Panc1 (cell line): ENCODE measurements at regions not wholly inside any gene's neighbourhood (a gene's known extent, or its start where the extent isn't known, plus 50 kb on each side); places are given as distances from the start of the nearest gene placed in this dataset.

Experiments
- ATAC-seq: fragments of 200-7000 bp; cut with Tn5 transposase; 2 replicates; pipeline ENCODE4 v1.9.1; 2020; ENCODE audit warnings: mild to moderate bottlenecking, moderate library complexity
- BruUV-seq: library from RNA; stranded (reverse); fragments of 400-500 nt; replicated peaks from 2 replicates; lab custom pipeline; 2021; lab: Mats Ljungman, UMichigan
- CTCF ChIA-PET: fragments of 300-600 bp; sonication (Branson Sonifier 250); formaldehyde crosslinking; loops from one replicate; lab custom pipeline; 2022; ENCODE audit warnings: antibody characterized with exemption; lab: Charles Lee
- POLR2A ChIA-PET: fragments of 300-600 bp; sonication (Branson Sonifier 250); formaldehyde crosslinking; loops from one replicate; lab custom pipeline; 2022; ENCODE audit warnings: antibody characterized with exemption; lab: Charles Lee
- DNase-seq: peaks from one replicate; pipeline ENCODE4 v3.0.0-alpha.2; 2010; ENCODE audit warnings: low read depth, low spot score
- H3K27ac ChIP-seq: 2 replicates; pipeline ENCODE4 v1.5.1; 2011; ENCODE audit warnings: mild to moderate bottlenecking, low read length, inconsistent platforms
- H3K27me3 ChIP-seq: fragments of 200-500 bp; sonication (Bioruptor generic); 2 replicates; pipeline ENCODE4 v1.6.0; 2014; ENCODE audit warnings: low read length, inconsistent platforms; ENCODE audit not compliant: control insufficient read depth, insufficient read depth
- H3K36me3 ChIP-seq: fragments of 200-500 bp; sonication (Bioruptor generic); 2 replicates; pipeline ENCODE4 v1.5.1; 2014; ENCODE audit warnings: inconsistent platforms, mild to moderate bottlenecking, low read length, moderate library complexity; ENCODE audit not compliant: control insufficient read depth, insufficient read depth
- H3K4me1 ChIP-seq: 2 replicates; pipeline ENCODE4 v1.5.1; 2011; ENCODE audit warnings: inconsistent platforms, mild to moderate bottlenecking, low read length, moderate library complexity; ENCODE audit not compliant: control insufficient read depth, insufficient read depth
- H3K4me3 ChIP-seq, 2 experiments: 2 replicates each; pipeline ENCODE4 v1.5.1; 2011 to 2012; ENCODE audit warnings: low read depth in 2 of 2, low read length in 2 of 2, mild to moderate bottlenecking in 2 of 2, inconsistent platforms in 1 of 2, moderate library complexity in 1 of 2
- H3K9me3 ChIP-seq: fragments of 200-500 bp; sonication (Bioruptor generic); 2 replicates; pipeline ENCODE4 v1.5.1; 2014; ENCODE audit warnings: low read depth, mild to moderate bottlenecking, inconsistent platforms, low read length, moderate library complexity; ENCODE audit not compliant: control insufficient read depth, insufficient read depth
- POLR2AphosphoS5 ChIP-seq: IDR thresholded peaks from 2 replicates; pipeline ENCODE4 v1.6.1; 2012; ENCODE audit warnings: mild to moderate bottlenecking, low read depth, low read length, moderate library complexity
- SIN3A ChIP-seq: IDR thresholded peaks from 2 replicates; pipeline ENCODE4 v1.6.1; 2012; ENCODE audit warnings: low read depth, mild to moderate bottlenecking, low read length, moderate library complexity, borderline replicate concordance; ENCODE audit not compliant: insufficient read depth
- TCF7L2 ChIP-seq: IDR thresholded peaks from 2 replicates; pipeline ENCODE4 v1.6.1; 2011; ENCODE audit warnings: mild to moderate bottlenecking, low read depth, low read length, inconsistent platforms
- in situ Hi-C: cut with HindIII; loops from 2 replicates; pipeline ENCODE4 v1.10.0; 2016; ENCODE audit warnings: low sequenced_read_pairs, low pct_unique_long_range_greater_than_20kb
- intact Hi-C: fragments of 100-400 bp; cut with micrococcal nuclease; formaldehyde crosslinking; loops from one replicate; pipeline ENCODE4 v1.10.0; 2022; ENCODE audit not compliant: unreplicated experiment
- TF ChIP-seq, protein P1 (sequence below), 2 experiments: IDR thresholded peaks; 2 replicates each; pipeline ENCODE4 v1.6.1; 2011 to 2012; ENCODE audit warnings: low read depth in 2 of 2, control low read depth in 1 of 2, low read length in 1 of 2, mild to moderate bottlenecking in 1 of 2, moderate library complexity in 1 of 2; ENCODE audit not compliant: insufficient read depth in 1 of 2
- TF ChIP-seq, protein P2 (sequence below): fragments of 450-650 bp; IDR thresholded peaks from 2 replicates; pipeline ENCODE4 v1.5.1; 2017; ENCODE audit warnings: mild to moderate bottlenecking

GRCh38 chr15:35198197-35198596 lies 113.1 kb upstream of the NANOGP8 start:
- in situ Hi-C loops, result no loop called here

DNA sequence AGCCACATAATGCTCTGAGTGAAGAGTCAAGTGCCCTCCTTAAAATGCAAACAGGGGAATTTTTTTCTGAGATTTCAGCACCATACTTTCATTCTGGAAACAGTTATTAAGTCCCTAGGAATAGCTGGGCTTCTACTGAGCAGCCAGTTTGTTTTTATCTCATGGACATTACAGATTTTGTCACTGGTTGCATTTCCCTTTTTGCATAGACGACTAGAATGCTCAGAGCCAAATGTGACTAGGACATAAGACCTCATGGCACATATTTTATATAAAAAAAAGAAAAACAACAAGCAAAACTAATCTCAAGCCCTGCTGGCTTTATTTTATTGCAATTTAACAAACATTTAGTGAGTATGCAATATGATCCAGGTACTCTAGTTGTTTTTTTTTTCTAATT lies 112.7 kb upstream of the NANOGP8 start:
- intact Hi-C loops (no loop called here), in situ Hi-C loops (no loop called here)
- Histone ChIP-seq H3K4me3 (no peak overlapping the region), H3K4me1 (no peaks in the 10 kb centered on the region), H3K27ac (no peak overlapping the region), H3K36me3 (no peaks in the 10 kb centered on the region), H3K27me3 (no peaks in the 10 kb centered on the region), H3K9me3 (no peaks in the 10 kb centered on the region)
- ChIA-PET CTCF (no interaction called here), POLR2A (no interaction called here)
- TF ChIP-seq TCF7L2 (no peak), SIN3A (no peak), POLR2AphosphoS5 (no peak)
- TF ChIP-seq, protein P1, sequence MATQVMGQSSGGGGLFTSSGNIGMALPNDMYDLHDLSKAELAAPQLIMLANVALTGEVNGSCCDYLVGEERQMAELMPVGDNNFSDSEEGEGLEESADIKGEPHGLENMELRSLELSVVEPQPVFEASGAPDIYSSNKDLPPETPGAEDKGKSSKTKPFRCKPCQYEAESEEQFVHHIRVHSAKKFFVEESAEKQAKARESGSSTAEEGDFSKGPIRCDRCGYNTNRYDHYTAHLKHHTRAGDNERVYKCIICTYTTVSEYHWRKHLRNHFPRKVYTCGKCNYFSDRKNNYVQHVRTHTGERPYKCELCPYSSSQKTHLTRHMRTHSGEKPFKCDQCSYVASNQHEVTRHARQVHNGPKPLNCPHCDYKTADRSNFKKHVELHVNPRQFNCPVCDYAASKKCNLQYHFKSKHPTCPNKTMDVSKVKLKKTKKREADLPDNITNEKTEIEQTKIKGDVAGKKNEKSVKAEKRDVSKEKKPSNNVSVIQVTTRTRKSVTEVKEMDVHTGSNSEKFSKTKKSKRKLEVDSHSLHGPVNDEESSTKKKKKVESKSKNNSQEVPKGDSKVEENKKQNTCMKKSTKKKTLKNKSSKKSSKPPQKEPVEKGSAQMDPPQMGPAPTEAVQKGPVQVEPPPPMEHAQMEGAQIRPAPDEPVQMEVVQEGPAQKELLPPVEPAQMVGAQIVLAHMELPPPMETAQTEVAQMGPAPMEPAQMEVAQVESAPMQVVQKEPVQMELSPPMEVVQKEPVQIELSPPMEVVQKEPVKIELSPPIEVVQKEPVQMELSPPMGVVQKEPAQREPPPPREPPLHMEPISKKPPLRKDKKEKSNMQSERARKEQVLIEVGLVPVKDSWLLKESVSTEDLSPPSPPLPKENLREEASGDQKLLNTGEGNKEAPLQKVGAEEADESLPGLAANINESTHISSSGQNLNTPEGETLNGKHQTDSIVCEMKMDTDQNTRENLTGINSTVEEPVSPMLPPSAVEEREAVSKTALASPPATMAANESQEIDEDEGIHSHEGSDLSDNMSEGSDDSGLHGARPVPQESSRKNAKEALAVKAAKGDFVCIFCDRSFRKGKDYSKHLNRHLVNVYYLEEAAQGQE (IDR thresholded peaks at IDR 0.05; ENCODE audit: insufficient read depth in 1 of 2, low read depth in 2 of 2, low read length in 1 of 2), result no peak
- no peak for DNase-seq
- no TSS peak for BruUV-seq
- no peak for ATAC-seq

More at GRCh38 chr15:35198197-35198596, 113.1 kb upstream of the NANOGP8 start:
- POLR2A ChIA-PET, result no interaction called here
- DNase-seq (no peak), ATAC-seq (no peak)
- Histone ChIP-seq H3K4me3 (no peak overlapping the region), H3K9me3 (no peaks in the 10 kb centered on the region), H3K27me3 (no peaks in the 10 kb centered on the region), H3K4me1 (no peaks in the 10 kb centered on the region), H3K36me3 (no peaks in the 10 kb centered on the region), H3K27ac (no peak overlapping the region)
- no TSS peak for BruUV-seq
- intact Hi-C loops, result no loop called here
- TF ChIP-seq POLR2AphosphoS5 (no peak), TCF7L2 (no peak), SIN3A (no peak)
- TF ChIP-seq, protein P2, sequence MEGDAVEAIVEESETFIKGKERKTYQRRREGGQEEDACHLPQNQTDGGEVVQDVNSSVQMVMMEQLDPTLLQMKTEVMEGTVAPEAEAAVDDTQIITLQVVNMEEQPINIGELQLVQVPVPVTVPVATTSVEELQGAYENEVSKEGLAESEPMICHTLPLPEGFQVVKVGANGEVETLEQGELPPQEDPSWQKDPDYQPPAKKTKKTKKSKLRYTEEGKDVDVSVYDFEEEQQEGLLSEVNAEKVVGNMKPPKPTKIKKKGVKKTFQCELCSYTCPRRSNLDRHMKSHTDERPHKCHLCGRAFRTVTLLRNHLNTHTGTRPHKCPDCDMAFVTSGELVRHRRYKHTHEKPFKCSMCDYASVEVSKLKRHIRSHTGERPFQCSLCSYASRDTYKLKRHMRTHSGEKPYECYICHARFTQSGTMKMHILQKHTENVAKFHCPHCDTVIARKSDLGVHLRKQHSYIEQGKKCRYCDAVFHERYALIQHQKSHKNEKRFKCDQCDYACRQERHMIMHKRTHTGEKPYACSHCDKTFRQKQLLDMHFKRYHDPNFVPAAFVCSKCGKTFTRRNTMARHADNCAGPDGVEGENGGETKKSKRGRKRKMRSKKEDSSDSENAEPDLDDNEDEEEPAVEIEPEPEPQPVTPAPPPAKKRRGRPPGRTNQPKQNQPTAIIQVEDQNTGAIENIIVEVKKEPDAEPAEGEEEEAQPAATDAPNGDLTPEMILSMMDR, result no peak
- TF ChIP-seq, protein P1 (IDR thresholded peaks at IDR 0.05; ENCODE audit: insufficient read depth in 1 of 2, low read depth in 2 of 2, low read length in 1 of 2), result no peak
- CTCF ChIA-PET, result no interaction called here
